ENCODE measurements at regions not wholly inside any gene's neighbourhood (a gene's known extent, or its start where the extent isn't known, plus 50 kb on each side); places are given as distances from the start of the nearest gene placed in this dataset.

DNA sequence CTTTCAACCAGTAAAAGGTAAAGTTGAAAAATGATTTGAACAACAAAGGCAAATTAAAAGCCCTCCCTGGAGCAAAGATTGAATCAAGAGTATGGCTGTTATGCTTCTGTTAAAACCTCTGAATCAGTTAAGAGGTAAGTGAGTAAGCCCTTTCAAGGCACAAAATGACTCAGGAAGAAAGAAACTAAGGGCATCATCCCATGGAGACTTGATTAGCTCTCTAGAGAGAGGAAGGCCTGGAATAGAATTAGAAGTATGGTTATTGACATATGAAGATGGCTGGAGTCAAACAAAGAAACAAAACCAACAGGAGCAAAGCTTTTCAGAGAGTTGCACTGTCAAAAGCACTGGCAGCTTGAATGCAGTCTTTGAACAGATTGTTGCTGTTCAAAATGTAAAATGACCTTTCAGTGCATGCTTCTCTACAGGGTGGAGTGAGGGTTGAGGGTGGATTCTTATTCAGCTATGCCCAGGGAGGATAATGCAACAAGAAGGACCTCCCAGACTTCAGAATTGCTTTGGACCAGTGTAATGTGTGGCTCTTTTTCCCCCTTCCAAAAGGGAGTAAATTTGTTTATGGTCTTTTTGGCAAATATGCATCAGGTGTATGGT lies 365.5 kb downstream of the GBA3 start:
- no peak overlapping the region for H3K4me3 ChIP-seq (ENCODE audit: low read depth, low read length)
- in situ Hi-C loops (cut with HindIII; ENCODE audit: low sequenced_read_pairs) = no loop called here
- DNase-seq (ENCODE audit: low read depth) = no peak
- TF ChIP-seq CTCF (IDR thresholded peaks at IDR 0.05; ENCODE audit: low read depth, low read length, missing control alignments) = no peak

- in situ Hi-C loops (cut with HindIII; ENCODE audit: low sequenced_read_pairs) = no loop called here
- no peak for DNase-seq (ENCODE audit: low read depth)
- H3K4me3 ChIP-seq (ENCODE audit: low read depth, low read length) = no peak overlapping the region
- no peak for TF ChIP-seq CTCF (IDR thresholded peaks at IDR 0.05; ENCODE audit: low read depth, low read length, missing control alignments)
These were observed 348.8 kb downstream of the GBA3 start for GRCh38 chr4:23041501-23041900.

DNA sequence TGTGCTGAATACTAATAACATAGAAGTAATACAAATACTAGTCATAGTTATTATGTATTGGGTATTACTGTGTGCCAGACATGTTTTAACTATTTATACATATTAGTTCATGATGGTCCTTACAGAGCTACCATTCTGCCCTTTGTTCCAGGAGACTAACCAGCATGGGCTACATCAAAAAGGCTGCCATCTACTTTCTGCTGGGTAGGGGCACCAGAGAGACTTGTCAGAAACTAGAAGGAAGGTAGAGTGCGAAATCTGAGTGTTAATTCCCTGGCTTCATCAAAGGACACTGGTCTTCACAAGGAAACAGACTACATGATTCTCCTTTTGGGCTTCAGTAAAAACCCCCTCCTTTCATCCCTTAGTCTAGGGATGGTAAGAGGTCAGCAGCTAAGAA lies 347.8 kb downstream of the GBA3 start:
- no peak for TF ChIP-seq CTCF (IDR thresholded peaks at IDR 0.05; ENCODE audit: low read depth, low read length, missing control alignments)
- DNase-seq (ENCODE audit: low read depth) = no peak
- H3K4me3 ChIP-seq (ENCODE audit: low read depth, low read length) = no peak overlapping the region
- in situ Hi-C loops (cut with HindIII; ENCODE audit: low sequenced_read_pairs) = no loop called here

- DNase-seq (ENCODE audit: low read depth) = no peak
- in situ Hi-C loops (cut with HindIII; ENCODE audit: low sequenced_read_pairs) = no loop called here
- no peak for TF ChIP-seq CTCF (IDR thresholded peaks at IDR 0.05; ENCODE audit: low read depth, low read length, missing control alignments)
- no peak overlapping the region for H3K4me3 ChIP-seq (ENCODE audit: low read depth, low read length)
These were observed 347.1 kb downstream of the GBA3 start for GRCh38 chr4:23039818-23040217.

GRCh38 chr4:23038626-23039491 lies 346.1 kb downstream of the GBA3 start:
- no peak for DNase-seq (ENCODE audit: low read depth)
- H3K4me3 ChIP-seq (ENCODE audit: low read depth, low read length) = no peak overlapping the region
- in situ Hi-C loops (cut with HindIII; ENCODE audit: low sequenced_read_pairs) = no loop called here
- no peak for TF ChIP-seq CTCF (IDR thresholded peaks at IDR 0.05; ENCODE audit: low read depth, low read length, missing control alignments)

DNA sequence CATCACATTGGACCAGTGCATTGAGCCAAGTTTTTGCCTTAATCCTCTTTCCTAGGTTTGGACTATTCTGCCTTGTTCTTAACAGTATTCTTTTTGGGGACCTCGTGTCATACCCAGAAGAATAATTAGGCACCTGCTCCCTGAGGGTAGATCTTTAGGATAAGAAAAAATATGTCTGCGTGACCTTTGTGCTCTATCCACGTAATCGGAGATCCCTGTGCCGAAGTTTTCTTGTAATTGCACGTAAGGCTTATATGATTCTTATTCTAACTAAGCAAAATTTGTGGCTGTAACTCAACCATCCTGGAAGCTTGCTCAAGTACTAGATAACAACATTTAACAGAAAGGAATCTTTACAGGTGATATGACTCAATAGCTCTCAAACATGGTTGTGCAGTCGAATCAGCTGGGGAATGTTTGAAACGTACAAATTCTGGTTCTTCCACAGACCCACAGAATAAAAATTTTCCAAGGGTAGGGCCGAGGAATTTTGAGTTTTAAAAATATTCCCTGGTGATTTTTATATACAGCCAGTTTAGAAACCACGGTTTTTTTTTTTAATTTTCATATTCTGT lies 344.3 kb downstream of the GBA3 start:
- no peak overlapping the region for H3K4me3 ChIP-seq (ENCODE audit: low read depth, low read length)
- DNase-seq (ENCODE audit: low read depth) = no peak
- TF ChIP-seq CTCF (IDR thresholded peaks at IDR 0.05; ENCODE audit: low read depth, low read length, missing control alignments) = no peak
- in situ Hi-C loops (cut with HindIII; ENCODE audit: low sequenced_read_pairs) = no loop called here

Measured in astrocyte of the cerebellum (primary cell).